Neuronal stem cell (in vitro differentiated cells): ENCODE measurements at regions not wholly inside any gene's neighbourhood (a gene's known extent, or its start where the extent isn't known, plus 50 kb on each side); places are given as distances from the start of the nearest gene placed in this dataset.

ENCODE experiments used
- DNase-seq: peaks from one replicate; pipeline ENCODE4 v3.0.0-alpha.2; 2013; ENCODE audit warnings: low spot score
- H2AFZ ChIP-seq: one replicate; pipeline ENCODE4 v1.6.1; 2013; ENCODE audit warnings: mild to moderate bottlenecking, low read length, inconsistent platforms
- H2AK5ac ChIP-seq: 2 replicates; pipeline ENCODE4 v1.6.1; 2013; ENCODE audit warnings: low read depth, mild to moderate bottlenecking, inconsistent platforms, low read length, moderate library complexity, mixed read lengths
- H2BK120ac ChIP-seq: 2 replicates; pipeline ENCODE4 v1.6.1; 2013; ENCODE audit warnings: low read depth, mild to moderate bottlenecking, inconsistent platforms, low read length, moderate library complexity, mixed read lengths
- H2BK12ac ChIP-seq: one replicate; pipeline ENCODE4 v1.6.1; 2013; ENCODE audit warnings: low read length, inconsistent platforms
- H2BK15ac ChIP-seq: 2 replicates; pipeline ENCODE4 v1.6.1; 2013; ENCODE audit warnings: mild to moderate bottlenecking, low read length, inconsistent platforms, mixed read lengths
- H2BK5ac ChIP-seq: one replicate; pipeline ENCODE4 v1.6.1; 2013; ENCODE audit warnings: inconsistent platforms, mild to moderate bottlenecking, low read length, moderate library complexity
- H3K14ac ChIP-seq: one replicate; pipeline ENCODE4 v1.6.1; 2013; ENCODE audit warnings: low read length, inconsistent platforms
- H3K18ac ChIP-seq: 2 replicates; pipeline ENCODE4 v1.6.1; 2013; ENCODE audit warnings: low read length, inconsistent platforms
- H3K23ac ChIP-seq: 2 replicates; pipeline ENCODE4 v1.6.1; 2013; ENCODE audit warnings: low read depth, mild to moderate bottlenecking, mixed read lengths, low read length, inconsistent platforms; ENCODE audit not compliant: poor library complexity
- H3K27ac ChIP-seq: replicated peaks from 3 replicates; pipeline ENCODE4 v1.5.1; 2013; ENCODE audit warnings: low read length, inconsistent platforms
- H3K27me3 ChIP-seq, 3 experiments: 2 replicates each; pipeline ENCODE4 v1.6.1; 2013; ENCODE audit warnings: low read length in 3 of 3, mild to moderate bottlenecking in 2 of 3, inconsistent platforms in 1 of 3, low read depth in 1 of 3, mixed read lengths in 1 of 3, moderate library complexity in 1 of 3; ENCODE audit not compliant: control insufficient read depth in 3 of 3, insufficient read depth in 3 of 3
- H3K36me3 ChIP-seq, 2 donors: replicated peaks in 1 of 2; 2 replicates each; pipeline ENCODE4 v1.6.1; 2013; ENCODE audit warnings: low read length in 2 of 2; ENCODE audit not compliant: control insufficient read depth in 2 of 2, insufficient read depth in 2 of 2
- H3K4ac ChIP-seq: 2 replicates; pipeline ENCODE4 v1.6.1; 2013; ENCODE audit warnings: inconsistent platforms, mild to moderate bottlenecking, low read length, moderate library complexity
- H3K4me1 ChIP-seq, 2 donors: 1 replicate in 1 of 2; 2 replicates in 1 of 2; pipeline ENCODE4 v1.6.1; 2013; ENCODE audit warnings: low read length in 2 of 2, low read depth in 1 of 2; ENCODE audit not compliant: control insufficient read depth in 2 of 2, insufficient read depth in 1 of 2
- H3K4me2 ChIP-seq: one replicate; pipeline ENCODE4 v1.6.1; 2013; ENCODE audit warnings: mild to moderate bottlenecking, low read length, inconsistent platforms; ENCODE audit not compliant: insufficient read depth, poor library complexity, severe bottlenecking
- H3K4me3 ChIP-seq, 2 donors: 2 replicates each; pipeline ENCODE4 v1.5.1; 2013; ENCODE audit warnings: low read length in 2 of 2, mild to moderate bottlenecking in 2 of 2, inconsistent platforms in 1 of 2, moderate library complexity in 1 of 2
- H3K79me1 ChIP-seq: one replicate; pipeline ENCODE4 v1.6.1; 2013; ENCODE audit warnings: low read depth, mild to moderate bottlenecking, inconsistent platforms, low read length, moderate library complexity
- H3K9ac ChIP-seq: one replicate; pipeline ENCODE4 v1.6.1; 2013; ENCODE audit warnings: mild to moderate bottlenecking, low read depth, low read length, inconsistent platforms; ENCODE audit not compliant: poor library complexity
- H3K9me3 ChIP-seq, 2 donors: replicated peaks in 1 of 2; 2 replicates each; pipeline versions ENCODE3 to v1.6.1; 2013; ENCODE audit warnings: low read length in 2 of 2, mild to moderate bottlenecking in 2 of 2, inconsistent platforms in 1 of 2, low read depth in 1 of 2, mixed read lengths in 1 of 2, moderate library complexity in 1 of 2; ENCODE audit not compliant: control insufficient read depth in 2 of 2, insufficient read depth in 1 of 2
- H4K8ac ChIP-seq: one replicate; pipeline ENCODE4 v1.6.1; 2013; ENCODE audit warnings: low read depth, mild to moderate bottlenecking, inconsistent platforms, low read length, moderate library complexity
- H4K91ac ChIP-seq: one replicate; pipeline ENCODE4 v1.6.1; 2013; ENCODE audit warnings: low read length, low read depth, mild to moderate bottlenecking, inconsistent platforms; ENCODE audit not compliant: poor library complexity
- WGBS, 2 donors: extraction: QIAGEN DNeasy Blood & Tissue Kit; methylation state at CpG; one replicate each; pipeline ENCODE4 v1.1.7; 2013; ENCODE audit warnings: missing lambda C conversion rate in 2 of 2, mixed read lengths in 1 of 2; ENCODE audit not compliant: insufficient read length in 2 of 2, insufficient replicate concordance in 1 of 2; ENCODE audit errors: extremely low coverage in 2 of 2; 5-methylcytosine and 5-hydroxymethylcytosine counted together

- no peak overlapping the region for H2AFZ ChIP-seq
Measured at GRCh38 chr16:8200839-8201238, 389.5 kb downstream of the TMEM114 start.

GRCh38 chr16:8199390-8199789 is 390.9 kb downstream of the TMEM114 start:
- H3K23ac ChIP-seq: no peak overlapping the region
- WGBS, 2 donors: no CpG with 5 or more reads among the region's 5 CpGs
- no peak overlapping the region for H2AK5ac ChIP-seq
- H3K18ac ChIP-seq: no peak overlapping the region
- H3K4me1 ChIP-seq: no peaks in the 10 kb centered on the region
- no peak overlapping the region for H4K91ac ChIP-seq
- no peak overlapping the region for H2BK5ac ChIP-seq
- no peak overlapping the region for H3K4me3 ChIP-seq
- no peak for DNase-seq
- no peaks in the 10 kb centered on the region for H3K36me3 ChIP-seq
- no peaks in the 10 kb centered on the region for H3K79me1 ChIP-seq
- no peaks in the 10 kb centered on the region for H3K27me3 ChIP-seq
- no peak overlapping the region for H3K9ac ChIP-seq
- H3K27ac ChIP-seq: no peak overlapping the region
- H2AFZ ChIP-seq: no peak overlapping the region
- no peak overlapping the region for H3K14ac ChIP-seq
- no peaks in the 10 kb centered on the region for H3K9me3 ChIP-seq
- no peak overlapping the region for H3K4ac ChIP-seq
- no peak overlapping the region for H2BK15ac ChIP-seq
- H2BK12ac ChIP-seq: no peak overlapping the region
- H4K8ac ChIP-seq: no peak overlapping the region
- no peak overlapping the region for H2BK120ac ChIP-seq
- no peak overlapping the region for H3K4me2 ChIP-seq

More at GRCh38 chr16:8200839-8201238, 389.5 kb downstream of the TMEM114 start:
- H3K27ac ChIP-seq: no peak overlapping the region
- H3K9ac ChIP-seq: no peak overlapping the region
- H3K4me2 ChIP-seq: no peak overlapping the region
- no peak overlapping the region for H2BK120ac ChIP-seq
- no peak for DNase-seq
- no peak overlapping the region for H2AK5ac ChIP-seq
- no peak overlapping the region for H2BK5ac ChIP-seq
- H3K36me3 ChIP-seq: no peaks in the 10 kb centered on the region
- no peak overlapping the region for H4K91ac ChIP-seq
- no peak overlapping the region for H3K14ac ChIP-seq
- WGBS, 2 donors: no CpG with 5 or more reads among the region's 2 CpGs
- no peaks in the 10 kb centered on the region for H3K27me3 ChIP-seq
- no peak overlapping the region for H3K4ac ChIP-seq
- no peaks in the 10 kb centered on the region for H3K4me1 ChIP-seq
- H2BK15ac ChIP-seq: no peak overlapping the region
- H4K8ac ChIP-seq: no peak overlapping the region
- H3K4me3 ChIP-seq: no peak overlapping the region
- H2BK12ac ChIP-seq: no peak overlapping the region
- H3K18ac ChIP-seq: no peak overlapping the region
- no peaks in the 10 kb centered on the region for H3K79me1 ChIP-seq
- no peaks in the 10 kb centered on the region for H3K9me3 ChIP-seq
- H3K23ac ChIP-seq: no peak overlapping the region

- Histone ChIP-seq H2BK120ac (no peak overlapping the region), H3K36me3 (no peaks in the 10 kb centered on the region), H3K4me1 (no peaks in the 10 kb centered on the region), H3K9ac (no peak overlapping the region), H3K79me1 (no peaks in the 10 kb centered on the region), H2BK15ac (no peak overlapping the region), H3K27me3 (no peaks in the 10 kb centered on the region), H3K4ac (no peak overlapping the region), H3K4me2 (no peak overlapping the region), H3K4me3 (no peak overlapping the region), H4K91ac (no peak overlapping the region), H2BK5ac (no peak overlapping the region), H2AK5ac (no peak overlapping the region), H4K8ac (no peak overlapping the region), H2AFZ (no peak overlapping the region), H3K23ac (no peak overlapping the region), H3K14ac (no peak overlapping the region), H3K9me3 (no peaks in the 10 kb centered on the region), H3K18ac (no peak overlapping the region), H3K27ac (no peak overlapping the region), H2BK12ac (no peak overlapping the region)
- no CpG with 5 or more reads among the region's 2 CpGs for WGBS, 2 donors
- peak; percentile 8 for DNase-seq
Measured at GRCh38 chr16:8194794-8195193, 395.5 kb downstream of the TMEM114 start.

- Histone ChIP-seq H2AFZ (no peak overlapping the region), H2BK12ac (no peak overlapping the region), H3K9me3 (no peaks in the 10 kb centered on the region), H2BK15ac (no peak overlapping the region), H3K4ac (no peak overlapping the region), H3K36me3 (no peaks in the 10 kb centered on the region), H3K18ac (no peak overlapping the region), H3K14ac (no peak overlapping the region), H3K4me3 (no peak overlapping the region), H2BK5ac (no peak overlapping the region), H4K91ac (no peak overlapping the region), H3K27me3 (no peaks in the 10 kb centered on the region), H3K79me1 (no peaks in the 10 kb centered on the region), H3K4me1 (no peaks in the 10 kb centered on the region), H2BK120ac (no peak overlapping the region), H3K23ac (no peak overlapping the region), H3K27ac (no peak overlapping the region), H4K8ac (no peak overlapping the region), H3K4me2 (no peak overlapping the region), H3K9ac (no peak overlapping the region), H2AK5ac (no peak overlapping the region)
- whole genome bisulfite sequencing, 2 donors: no CpG with 5 or more reads among the region's 8 CpGs
- no peak for DNase-seq
Measured at GRCh38 chr16:8188841-8189240, 401.5 kb downstream of the TMEM114 start.
